Panc1 (cell line): ENCODE measurements at regions not wholly inside any gene's neighbourhood (a gene's known extent, or its start where the extent isn't known, plus 50 kb on each side); places are given as distances from the start of the nearest gene placed in this dataset.

Experiments
- ATAC-seq: fragments of 200-7000 bp; cut with Tn5 transposase; 2 replicates; pipeline ENCODE4 v1.9.1; 2020; ENCODE audit warnings: mild to moderate bottlenecking, moderate library complexity
- BruUV-seq: library from RNA; stranded (reverse); fragments of 400-500 nt; replicated peaks from 2 replicates; lab custom pipeline; 2021; lab: Mats Ljungman, UMichigan
- CTCF ChIA-PET: fragments of 300-600 bp; sonication (Branson Sonifier 250); formaldehyde crosslinking; loops from one replicate; lab custom pipeline; 2022; ENCODE audit warnings: antibody characterized with exemption; lab: Charles Lee
- POLR2A ChIA-PET: fragments of 300-600 bp; sonication (Branson Sonifier 250); formaldehyde crosslinking; loops from one replicate; lab custom pipeline; 2022; ENCODE audit warnings: antibody characterized with exemption; lab: Charles Lee
- DNase-seq: peaks from one replicate; pipeline ENCODE4 v3.0.0-alpha.2; 2010; ENCODE audit warnings: low read depth, low spot score
- H3K27ac ChIP-seq: 2 replicates; pipeline ENCODE4 v1.5.1; 2011; ENCODE audit warnings: mild to moderate bottlenecking, low read length, inconsistent platforms
- H3K27me3 ChIP-seq: fragments of 200-500 bp; sonication (Bioruptor generic); 2 replicates; pipeline ENCODE4 v1.6.0; 2014; ENCODE audit warnings: low read length, inconsistent platforms; ENCODE audit not compliant: control insufficient read depth, insufficient read depth
- H3K36me3 ChIP-seq: fragments of 200-500 bp; sonication (Bioruptor generic); 2 replicates; pipeline ENCODE4 v1.5.1; 2014; ENCODE audit warnings: inconsistent platforms, mild to moderate bottlenecking, low read length, moderate library complexity; ENCODE audit not compliant: control insufficient read depth, insufficient read depth
- H3K4me1 ChIP-seq: 2 replicates; pipeline ENCODE4 v1.5.1; 2011; ENCODE audit warnings: inconsistent platforms, mild to moderate bottlenecking, low read length, moderate library complexity; ENCODE audit not compliant: control insufficient read depth, insufficient read depth
- H3K4me3 ChIP-seq, 2 experiments: 2 replicates each; pipeline ENCODE4 v1.5.1; 2011 to 2012; ENCODE audit warnings: low read depth in 2 of 2, low read length in 2 of 2, mild to moderate bottlenecking in 2 of 2, inconsistent platforms in 1 of 2, moderate library complexity in 1 of 2
- H3K9me3 ChIP-seq: fragments of 200-500 bp; sonication (Bioruptor generic); 2 replicates; pipeline ENCODE4 v1.5.1; 2014; ENCODE audit warnings: low read depth, mild to moderate bottlenecking, inconsistent platforms, low read length, moderate library complexity; ENCODE audit not compliant: control insufficient read depth, insufficient read depth
- CTCF ChIP-seq: fragments of 450-650 bp; IDR thresholded peaks from 2 replicates; pipeline ENCODE4 v1.5.1; 2017; ENCODE audit warnings: mild to moderate bottlenecking
- POLR2AphosphoS5 ChIP-seq: IDR thresholded peaks from 2 replicates; pipeline ENCODE4 v1.6.1; 2012; ENCODE audit warnings: mild to moderate bottlenecking, low read depth, low read length, moderate library complexity
- REST ChIP-seq, 2 experiments: IDR thresholded peaks; 2 replicates each; pipeline ENCODE4 v1.6.1; 2011 to 2012; ENCODE audit warnings: low read depth in 2 of 2, control low read depth in 1 of 2, low read length in 1 of 2, mild to moderate bottlenecking in 1 of 2, moderate library complexity in 1 of 2; ENCODE audit not compliant: insufficient read depth in 1 of 2
- SIN3A ChIP-seq: IDR thresholded peaks from 2 replicates; pipeline ENCODE4 v1.6.1; 2012; ENCODE audit warnings: low read depth, mild to moderate bottlenecking, low read length, moderate library complexity, borderline replicate concordance; ENCODE audit not compliant: insufficient read depth
- TCF7L2 ChIP-seq: IDR thresholded peaks from 2 replicates; pipeline ENCODE4 v1.6.1; 2011; ENCODE audit warnings: mild to moderate bottlenecking, low read depth, low read length, inconsistent platforms
- in situ Hi-C: cut with HindIII; loops from 2 replicates; pipeline ENCODE4 v1.10.0; 2016; ENCODE audit warnings: low sequenced_read_pairs, low pct_unique_long_range_greater_than_20kb
- intact Hi-C: fragments of 100-400 bp; cut with micrococcal nuclease; formaldehyde crosslinking; loops from one replicate; pipeline ENCODE4 v1.10.0; 2022; ENCODE audit not compliant: unreplicated experiment

- no peak for TF ChIP-seq POLR2AphosphoS5
- no peak for TF ChIP-seq REST (IDR thresholded peaks at IDR 0.05; ENCODE audit: insufficient read depth in 1 of 2, low read depth in 2 of 2, low read length in 1 of 2)
- no peak for TF ChIP-seq CTCF
- TF ChIP-seq SIN3A = no peak
- no peak for TF ChIP-seq TCF7L2
- Histone ChIP-seq H3K36me3 (no peaks in the 10 kb centered on the region), H3K27me3 (no peaks in the 10 kb centered on the region), H3K4me1 (no peaks in the 10 kb centered on the region), H3K27ac (no peak overlapping the region), H3K9me3 (no peaks in the 10 kb centered on the region), H3K4me3 (no peak overlapping the region)
- ATAC-seq = no peak
- no peak for DNase-seq
- ChIA-PET CTCF (no interaction called here), POLR2A (no interaction called here)
- in situ Hi-C loops (no loop called here), intact Hi-C loops (no loop called here)
- BruUV-seq = no TSS peak
Measured at GRCh38 chr7:68246189-68246633, 1249.6 kb downstream of the TYW1 start.

GRCh38 chr7:68247126-68247525 lies 1250.5 kb downstream of the TYW1 start:
- ChIA-PET POLR2A (no interaction called here), CTCF (no interaction called here)
- intact Hi-C loops = no loop called here
- in situ Hi-C loops = no loop called here
- DNase-seq (no peak), ATAC-seq (no peak)
- H3K36me3 ChIP-seq = no peaks in the 10 kb centered on the region
- no peak overlapping the region for H3K4me3 ChIP-seq
- no peak for TF ChIP-seq POLR2AphosphoS5
- no peak for TF ChIP-seq CTCF
- TF ChIP-seq SIN3A = no peak
- TF ChIP-seq REST (IDR thresholded peaks at IDR 0.05; ENCODE audit: insufficient read depth in 1 of 2, low read depth in 2 of 2, low read length in 1 of 2) = no peak
- no peak for TF ChIP-seq TCF7L2
- H3K4me1 ChIP-seq = no peaks in the 10 kb centered on the region
- no peaks in the 10 kb centered on the region for H3K27me3 ChIP-seq
- no TSS peak for BruUV-seq
- no peak overlapping the region for H3K27ac ChIP-seq
- no peaks in the 10 kb centered on the region for H3K9me3 ChIP-seq
